H1 (cell line): ENCODE measurements at regions not wholly inside any gene's neighbourhood (a gene's known extent, or its start where the extent isn't known, plus 50 kb on each side); places are given as distances from the start of the nearest gene placed in this dataset.
A peak's percentile ranks its signal among the peaks of the same experiment; 100 is the strongest.

Experiments
- CTCF ChIA-PET: fragments of 300-600 bp; sonication (Branson Sonifier 250); formaldehyde crosslinking; loops from one replicate; lab custom pipeline; 2021; ENCODE audit not compliant: partially characterized antibody; lab: Charles Lee
- POLR2A ChIA-PET: fragments of 300-600 bp; sonication (Branson Sonifier 250); formaldehyde crosslinking; loops from one replicate; lab custom pipeline; 2021; ENCODE audit warnings: inconsistent platforms; ENCODE audit not compliant: partially characterized antibody; lab: Charles Lee
- DNase-seq, 2 experiments: peaks; one replicate each; pipeline versions ENCODE4 v3.0.0 to v3.0.0-alpha.2; 2010 to 2022; ENCODE audit warnings: low spot score in 2 of 2, low read depth in 1 of 2, mixed read lengths in 1 of 2
- FAIRE-seq: peaks from 2 replicates; lab custom pipeline; 2011; peaks lifted over from hg19 to GRCh38; lab: Jason Lieb, UNC
- H2AFZ ChIP-seq: 2 replicates; pipeline ENCODE4 v1.8.1; 2012; ENCODE audit warnings: low read length, inconsistent platforms
- H2AK5ac ChIP-seq: 2 replicates; pipeline ENCODE4 v1.6.1; 2013; ENCODE audit warnings: low read depth, low read length
- H2BK120ac ChIP-seq: replicated peaks from 2 replicates; pipeline ENCODE3; 2013; ENCODE audit warnings: low read depth, low read length, inconsistent platforms
- H2BK12ac ChIP-seq: 2 replicates; pipeline ENCODE4 v1.6.1; 2013; ENCODE audit warnings: low read depth, low read length
- H2BK15ac ChIP-seq: 2 replicates; pipeline ENCODE4 v1.6.1; 2013; ENCODE audit warnings: low read length
- H2BK20ac ChIP-seq: 2 replicates; pipeline ENCODE4 v1.6.1; 2013; ENCODE audit warnings: low read length
- H2BK5ac ChIP-seq: 2 replicates; pipeline ENCODE4 v1.6.1; 2013; ENCODE audit warnings: low read depth, low read length
- H3K14ac ChIP-seq: 2 replicates; pipeline ENCODE4 v1.6.1; 2013; ENCODE audit warnings: inconsistent platforms; ENCODE audit not compliant: insufficient read length
- H3K18ac ChIP-seq: 2 replicates; pipeline ENCODE4 v1.6.1; 2013; ENCODE audit warnings: low read length; ENCODE audit errors: extremely low read depth
- H3K23ac ChIP-seq: 2 replicates; pipeline ENCODE4 v1.6.1; 2013; ENCODE audit warnings: inconsistent platforms; ENCODE audit not compliant: insufficient read length
- H3K23me2 ChIP-seq: 2 replicates; pipeline ENCODE4 v1.6.1; 2013; ENCODE audit warnings: low read depth, low read length
- H3K27ac ChIP-seq: 2 replicates; pipeline ENCODE4 v1.6.1; 2011; ENCODE audit warnings: low read depth, low read length, inconsistent platforms
- H3K27me3 ChIP-seq, 4 experiments: replicated peaks in 1 of 4; 1 replicate in 1 of 4; 2 replicates in 3 of 4; pipeline versions ENCODE4 v1.6.1 to v1.8.1; 2011 to 2013; ENCODE audit warnings: low read length in 3 of 4, mild to moderate bottlenecking in 3 of 4, inconsistent platforms in 2 of 4, mixed read lengths in 2 of 4, moderate library complexity in 1 of 4; ENCODE audit not compliant: control insufficient read depth in 3 of 4, insufficient read depth in 3 of 4; ENCODE audit errors: extremely low read depth in 1 of 4
- H3K36me3 ChIP-seq, 4 experiments: 2 replicates each; pipeline versions ENCODE4 v1.6.1 to v1.8.1; 2011 to 2013; ENCODE audit warnings: mild to moderate bottlenecking in 4 of 4, low read length in 3 of 4, moderate library complexity in 2 of 4, control low read depth in 1 of 4, inconsistent platforms in 1 of 4; ENCODE audit not compliant: insufficient read depth in 4 of 4, control insufficient read depth in 2 of 4
- H3K4ac ChIP-seq: replicated peaks from 2 replicates; pipeline ENCODE3; 2013; ENCODE audit warnings: low read length, low read depth, mixed read lengths, inconsistent platforms; ENCODE audit not compliant: insufficient read length
- H3K4me1 ChIP-seq, 4 experiments: replicated peaks in 1 of 4; 1 replicate in 1 of 4; 2 replicates in 3 of 4; pipeline versions ENCODE4 v1.6.1 to v1.8.1; 2011 to 2013; ENCODE audit warnings: low read length in 3 of 4, inconsistent platforms in 2 of 4, mixed read lengths in 1 of 4; ENCODE audit not compliant: insufficient read depth in 4 of 4, control insufficient read depth in 3 of 4
- H3K4me2 ChIP-seq, 2 experiments: 2 replicates each; pipeline versions ENCODE4 v1.6.1 to v1.8.1; 2011 to 2013; ENCODE audit warnings: low read depth in 2 of 2, low read length in 2 of 2, control low read depth in 1 of 2, inconsistent platforms in 1 of 2, mild to moderate bottlenecking in 1 of 2; ENCODE audit not compliant: insufficient read depth in 1 of 2
- H3K4me3 ChIP-seq, 4 experiments: fragments of 200-600, 300-600 bp in 1 of 4; sonication (generic), shearing (Covaris generic), sonication (Bioruptor Twin) in 1 of 4; 2 replicates each; pipeline versions ENCODE4 v1.5.1 to v1.8.1; 2011 to 2016; ENCODE audit warnings: low read length in 4 of 4, low read depth in 3 of 4, control low read depth in 2 of 4, inconsistent platforms in 2 of 4, mild to moderate bottlenecking in 2 of 4, mixed read lengths in 1 of 4, moderate library complexity in 1 of 4; ENCODE audit not compliant: insufficient read depth in 2 of 4; ENCODE audit errors: extremely low read depth in 1 of 4
- H3K56ac ChIP-seq: replicated peaks from 2 replicates; pipeline ENCODE3; 2013; ENCODE audit warnings: low read depth, mild to moderate bottlenecking, mixed read lengths, low read length, inconsistent platforms; ENCODE audit not compliant: insufficient read length
- H3K79me1 ChIP-seq: 2 replicates; pipeline ENCODE4 v1.6.1; 2013; ENCODE audit warnings: low read depth, low read length, control low read depth
- H3K79me2 ChIP-seq, 2 experiments: 2 replicates each; pipeline versions ENCODE4 v1.6.1 to v1.8.1; 2012 to 2013; ENCODE audit warnings: low read length in 2 of 2, mild to moderate bottlenecking in 2 of 2, inconsistent platforms in 1 of 2; ENCODE audit not compliant: insufficient read depth in 2 of 2, control insufficient read depth in 1 of 2
- H3K9ac ChIP-seq, 4 experiments: replicated peaks in 1 of 4; 1 replicate in 1 of 4; 2 replicates in 3 of 4; pipeline versions ENCODE4 v1.6.1 to v1.8.1; 2011 to 2013; ENCODE audit warnings: low read depth in 3 of 4, low read length in 3 of 4, control low read depth in 2 of 4, mild to moderate bottlenecking in 2 of 4, moderate library complexity in 2 of 4, inconsistent platforms in 1 of 4; ENCODE audit errors: extremely low read depth in 1 of 4
- H3K9me3 ChIP-seq, 2 experiments: 2 replicates each; pipeline versions ENCODE4 v1.6.1 to v1.8.1; 2012 to 2013; ENCODE audit warnings: mild to moderate bottlenecking in 2 of 2, moderate library complexity in 2 of 2, control low read depth in 1 of 2, inconsistent platforms in 1 of 2, low read depth in 1 of 2, low read length in 1 of 2, mixed read lengths in 1 of 2; ENCODE audit not compliant: insufficient read depth in 2 of 2
- H4K20me1 ChIP-seq, 2 experiments: replicated peaks in 1 of 2; 2 replicates each; pipeline versions ENCODE3 to v1.8.1; 2011 to 2013; ENCODE audit warnings: inconsistent platforms in 2 of 2, low read length in 2 of 2, mild to moderate bottlenecking in 1 of 2; ENCODE audit not compliant: insufficient read depth in 2 of 2, control insufficient read depth in 1 of 2
- H4K5ac ChIP-seq: 2 replicates; pipeline ENCODE4 v1.6.1; 2013; ENCODE audit warnings: low read length, low read depth, mixed read lengths, inconsistent platforms; ENCODE audit not compliant: insufficient read length
- H4K8ac ChIP-seq: 2 replicates; pipeline ENCODE4 v1.8.0; 2013; ENCODE audit warnings: mild to moderate bottlenecking, moderate library complexity, low read length, inconsistent platforms; ENCODE audit not compliant: insufficient read depth; ENCODE audit errors: extremely low read depth
- H4K91ac ChIP-seq: replicated peaks from 2 replicates; pipeline ENCODE3; 2013; ENCODE audit warnings: low read length, mixed read lengths, inconsistent platforms; ENCODE audit not compliant: insufficient read length
- ATF2 ChIP-seq: IDR thresholded peaks from 2 replicates; pipeline ENCODE4 v1.6.1; 2012; ENCODE audit warnings: low read length, inconsistent platforms
- FOSL1 ChIP-seq: IDR thresholded peaks from 2 replicates; pipeline ENCODE4 v1.6.1; 2011; ENCODE audit warnings: mild to moderate bottlenecking, low read depth, low read length, moderate library complexity; ENCODE audit not compliant: insufficient read depth
- GABPA ChIP-seq: IDR thresholded peaks from 2 replicates; pipeline ENCODE4 v1.6.1; 2011; ENCODE audit warnings: mild to moderate bottlenecking, low read length, moderate library complexity, borderline replicate concordance; ENCODE audit not compliant: insufficient read depth
- JUN ChIP-seq: IDR thresholded peaks from 2 replicates; pipeline ENCODE4 v1.6.1; 2011; ENCODE audit warnings: low read depth, mild to moderate bottlenecking, improper control_type of control experiment, low read length
- KDM1A ChIP-seq: fragments of 200-600, 300-600 bp; sonication (generic); IDR thresholded peaks from 2 replicates; pipeline ENCODE4 v1.7.1; 2016; ENCODE audit warnings: mild to moderate bottlenecking, low read length, borderline replicate concordance
- MAX ChIP-seq: IDR thresholded peaks from 2 replicates; pipeline ENCODE4 v1.6.1; 2012; ENCODE audit warnings: inconsistent platforms
- POLR2A ChIP-seq, 2 experiments: IDR thresholded peaks; 1 replicate in 1 of 2; 2 replicates in 1 of 2; pipeline ENCODE4 v1.6.1; 2011; ENCODE audit warnings: low read depth in 2 of 2, low read length in 2 of 2, mild to moderate bottlenecking in 2 of 2; ENCODE audit errors: control extremely low read depth in 1 of 2
- SAP30 ChIP-seq: fragments of 300-600 bp; sonication (generic); IDR thresholded peaks from 2 replicates; pipeline ENCODE4 v1.7.1; 2012; ENCODE audit warnings: low read length, moderate library complexity, mild to moderate bottlenecking, inconsistent platforms; ENCODE audit not compliant: insufficient read depth, insufficient replicate concordance
- SIRT6 ChIP-seq: IDR thresholded peaks from one replicate; pipeline ENCODE4 v1.7.1; 2012; ENCODE audit warnings: low read length, inconsistent platforms
- SP1 ChIP-seq: IDR thresholded peaks from 2 replicates; pipeline ENCODE4 v1.6.1; 2011; ENCODE audit warnings: low read depth, low read length
- TAF7 ChIP-seq: optimal IDR thresholded peaks from 2 replicates; pipeline ENCODE3; 2011; ENCODE audit warnings: low read depth, mild to moderate bottlenecking, inconsistent platforms, low read length, moderate library complexity, borderline replicate concordance
- TBP ChIP-seq: IDR thresholded peaks from 2 replicates; pipeline ENCODE4 v1.6.1; 2011; ENCODE audit warnings: low read depth, low read length, improper control_type of control experiment
- WGBS, 2 experiments: shearing (Covaris generic) in 1 of 2; methylation state at CpG; one replicate each; pipeline versions ENCODE4 v1.1.6 to v1.1.7; 2013 to 2015; ENCODE audit warnings: low lambda C conversion rate in 2 of 2, mixed read lengths in 2 of 2, inconsistent platforms in 1 of 2, low coverage in 1 of 2, missing lambda C conversion rate in 1 of 2; ENCODE audit not compliant: insufficient replicate concordance in 2 of 2, insufficient coverage in 1 of 2, insufficient read length in 1 of 2; ENCODE audit errors: extremely low coverage in 1 of 2, missing lambda C conversion rate in 1 of 2; 5-methylcytosine and 5-hydroxymethylcytosine counted together

GRCh38 chr1:4309676-4310320 is 344.6 kb upstream of the AJAP1 start:
- H4K8ac ChIP-seq = peak overlapping the region; percentile 7; the same call in 1 of the 2 replicates
- no peak overlapping the region for H3K4ac ChIP-seq
- ChIA-PET CTCF (no interaction called here), POLR2A (no interaction called here)
- peaks cover 47 to 74% of the 10 kb centered on the region in 2 experiments for H3K9me3 ChIP-seq
- H2AK5ac ChIP-seq = no peak overlapping the region
- no peaks in the 10 kb centered on the region for H3K23me2 ChIP-seq
- no peak overlapping the region for H4K5ac ChIP-seq
- no peak overlapping the region for H3K4me2 ChIP-seq
- no peaks in the 10 kb centered on the region for H3K4me1 ChIP-seq
- no peak for DNase-seq
- H2BK15ac ChIP-seq = no peak overlapping the region
- no peak overlapping the region for H3K23ac ChIP-seq
- H4K20me1 ChIP-seq = no peaks in the 10 kb centered on the region
- H3K79me2 ChIP-seq = no peaks in the 10 kb centered on the region
- H3K56ac ChIP-seq = no peak overlapping the region
- no peaks in the 10 kb centered on the region; a peak in 1 of 7 replicates for H3K27me3 ChIP-seq
- no peaks in the 10 kb centered on the region for H3K79me1 ChIP-seq
- 78% methylated on average over 8 of the region's 9 CpGs; no CpG with 5 or more reads in 1 of the 2 experiments for WGBS, 2 experiments
- H3K9ac ChIP-seq = no peak overlapping the region
- H3K14ac ChIP-seq = no peak overlapping the region
- no peak for FAIRE-seq
- H3K18ac ChIP-seq = no peak overlapping the region
- no peak overlapping the region for H3K4me3 ChIP-seq
- H4K91ac ChIP-seq = no peak overlapping the region
- no peak overlapping the region for H2AFZ ChIP-seq
- no peak overlapping the region for H2BK12ac ChIP-seq
- H2BK5ac ChIP-seq = no peak overlapping the region
- no peaks in the 10 kb centered on the region for H3K36me3 ChIP-seq
- H3K27ac ChIP-seq = no peak overlapping the region
- no peak overlapping the region for H2BK120ac ChIP-seq
- no peak overlapping the region for H2BK20ac ChIP-seq
- TF ChIP-seq TAF7 (no peak), ATF2 (no peak), POLR2A (IDR thresholded peaks at IDR 0.05; ENCODE audit: control extremely low read depth in 1 of 2, low read depth in 2 of 2, low read length in 2 of 2) (no peak), SIRT6 (no peak), SAP30 (no peak), GABPA (no peak), SP1 (no peak), TBP (no peak), MAX (no peak), JUN (no peak), FOSL1 (no peak), KDM1A (no peak)
